Naive thymus-derived CD8-positive, alpha-beta T cell (primary cell): ENCODE measurements at regions not wholly inside any gene's neighbourhood (a gene's known extent, or its start where the extent isn't known, plus 50 kb on each side); places are given as distances from the start of the nearest gene placed in this dataset.

ENCODE experiments used
- ATAC-seq, 2 donors: fragments of 150-1000 bp; cut with Tn5 transposase in 1 of 2; sonication (Bioruptor Pico), chemical (Tn5 transposase) in 1 of 2; 1 replicate in 1 of 2; 2 replicates in 1 of 2; pipeline ENCODE4 v1.10.0; 2021; ENCODE audit warnings: mild to moderate bottlenecking in 2 of 2, moderate library complexity in 2 of 2
- POLR2A ChIA-PET: fragments of 350-600 bp; sonication (Branson Sonifier 250); formaldehyde crosslinking; loops from one replicate; lab custom pipeline; 2021; ENCODE audit warnings: antibody characterized with exemption; lab: Charles Lee
- DNase-seq, 10 donors: peaks; one replicate each; pipeline versions ENCODE4 v3.0.0 to v3.0.0-alpha.2; 2020 to 2022
- H3K27ac Mint-ChIP-seq, 10 donors: one replicate each; pipeline ENCODE4 v1.8.0; 2020 to 2022; ENCODE audit warnings: mild to moderate bottlenecking in 10 of 10, mixed read lengths in 10 of 10, moderate library complexity in 4 of 10, inconsistent platforms in 1 of 10
- H3K27me3 Mint-ChIP-seq, 5 donors: one replicate each; pipeline ENCODE4 v1.8.0; 2021 to 2022; ENCODE audit warnings: mixed read lengths in 5 of 5
- H3K36me3 Mint-ChIP-seq, 3 donors: one replicate each; pipeline ENCODE4 v1.8.0; 2020 to 2022; ENCODE audit warnings: mixed read lengths in 3 of 3, mild to moderate bottlenecking in 2 of 3, inconsistent platforms in 1 of 3
- H3K4me1 Mint-ChIP-seq, 4 donors: one replicate each; pipeline ENCODE4 v1.8.0; 2021 to 2022; ENCODE audit warnings: mixed read lengths in 4 of 4
- H3K4me3 Mint-ChIP-seq, 10 donors: one replicate each; pipeline ENCODE4 v1.8.0; 2020 to 2022; ENCODE audit warnings: mild to moderate bottlenecking in 10 of 10, mixed read lengths in 10 of 10, moderate library complexity in 6 of 10, inconsistent platforms in 1 of 10
- H3K9me3 Mint-ChIP-seq, 9 donors: one replicate each; pipeline ENCODE4 v1.8.0; 2020 to 2022; ENCODE audit warnings: mixed read lengths in 9 of 9, mild to moderate bottlenecking in 3 of 9, inconsistent platforms in 1 of 9, moderate library complexity in 1 of 9

DNA sequence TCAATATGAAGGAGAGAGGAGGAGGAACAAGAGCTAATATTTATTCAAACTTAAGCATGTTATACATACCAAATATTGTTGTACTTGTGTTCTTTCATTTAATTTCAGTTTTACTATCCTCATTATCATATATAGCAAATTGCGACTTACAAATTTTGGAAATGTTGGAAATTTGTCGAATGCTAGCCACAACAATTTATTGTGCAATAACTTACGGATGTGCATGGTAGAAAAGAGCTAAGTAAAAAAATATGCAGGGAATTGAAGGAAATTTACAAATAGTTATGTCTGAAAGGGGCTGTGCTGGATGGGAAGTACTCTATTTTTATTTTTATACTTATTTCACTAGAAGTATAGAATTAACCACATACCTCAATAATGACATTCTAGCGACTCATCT lies 376.3 kb downstream of the PCDH20 start:
- Mint-ChIP-seq H3K27me3 (no peaks in the 10 kb centered on the region), H3K4me3 (no peak overlapping the region), H3K36me3 (no peaks in the 10 kb centered on the region), H3K9me3 (peaks cover 0 to 26% (median 6%) of the 10 kb centered on the region in 9 donors), H3K4me1 (no peaks in the 10 kb centered on the region), H3K27ac (no peak overlapping the region)
- POLR2A ChIA-PET: no interaction called here
- ATAC-seq (no peak), DNase-seq (no peak)

DNA sequence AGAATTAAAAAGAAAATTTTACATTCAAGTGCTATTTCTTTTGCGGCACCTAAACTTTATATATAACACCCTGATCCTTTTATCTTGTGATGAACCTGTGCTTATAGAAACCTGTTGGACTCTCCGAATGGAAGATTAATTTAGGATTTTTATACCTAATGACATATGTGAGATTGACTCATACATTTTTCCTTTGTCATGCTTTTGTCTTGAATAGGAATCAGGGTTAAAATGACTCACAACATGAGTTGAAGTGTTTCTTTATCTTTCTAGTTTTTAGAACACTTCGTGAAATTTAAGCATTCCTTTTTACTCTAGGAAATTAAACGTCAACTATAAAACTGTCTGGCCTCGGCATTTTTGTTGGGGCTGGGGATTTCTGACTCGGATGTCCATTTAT lies 378.9 kb downstream of the PCDH20 start:
- Mint-ChIP-seq H3K9me3 (peaks cover 0 to 18% (median 3%) of the 10 kb centered on the region in 9 donors), H3K4me1 (no peaks in the 10 kb centered on the region), H3K27ac (no peak overlapping the region), H3K4me3 (no peak overlapping the region), H3K36me3 (no peaks in the 10 kb centered on the region), H3K27me3 (no peaks in the 10 kb centered on the region)
- ATAC-seq (no peak), DNase-seq (no peak)
- POLR2A ChIA-PET: no interaction called here

GRCh38 chr13:61030445-61030844 lies 385.2 kb downstream of the PCDH20 start:
- H3K9me3 Mint-ChIP-seq: peaks cover 0 to 21% (median 4%) of the 10 kb centered on the region in 9 donors
- ATAC-seq: no peak

GRCh38 chr13:61029064-61029463 lies 386.6 kb downstream of the PCDH20 start:
- no peak overlapping the region for H3K27ac Mint-ChIP-seq
- H3K9me3 Mint-ChIP-seq: peaks cover 0 to 18% (median 4%) of the 10 kb centered on the region in 9 donors
- no peaks in the 10 kb centered on the region for H3K4me1 Mint-ChIP-seq
- ATAC-seq: no peak
- no peak overlapping the region for H3K4me3 Mint-ChIP-seq
- no peaks in the 10 kb centered on the region for H3K36me3 Mint-ChIP-seq
- no peaks in the 10 kb centered on the region for H3K27me3 Mint-ChIP-seq
- DNase-seq: no peak
- POLR2A ChIA-PET: no interaction called here

More at GRCh38 chr13:61030445-61030844, 385.2 kb downstream of the PCDH20 start:
- H3K36me3 Mint-ChIP-seq: no peaks in the 10 kb centered on the region
- no peaks in the 10 kb centered on the region for H3K4me1 Mint-ChIP-seq
- no peak overlapping the region for H3K27ac Mint-ChIP-seq
- no peaks in the 10 kb centered on the region for H3K27me3 Mint-ChIP-seq
- POLR2A ChIA-PET: no interaction called here
- no peak overlapping the region for H3K4me3 Mint-ChIP-seq
- DNase-seq: no peak

DNA sequence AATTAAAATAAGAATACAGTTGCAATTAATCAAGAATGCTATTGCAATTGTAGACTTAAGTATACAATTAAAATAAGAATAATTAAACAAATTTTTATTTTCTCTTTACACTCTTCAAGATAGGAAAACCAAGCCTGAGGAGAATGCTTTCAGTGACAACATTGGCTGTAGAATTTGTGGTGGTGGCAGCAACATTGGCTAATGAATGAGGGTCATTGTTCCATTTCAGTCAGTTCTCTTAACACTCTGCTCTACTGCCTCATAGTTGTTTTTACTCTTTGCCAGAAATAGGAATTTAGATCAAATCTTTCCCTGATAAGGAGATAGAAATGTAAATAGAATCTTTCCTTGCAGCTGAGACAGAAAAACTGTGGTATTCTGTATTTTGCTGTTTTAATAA lies 391.6 kb downstream of the PCDH20 start:
- H3K4me1 Mint-ChIP-seq: no peaks in the 10 kb centered on the region
- DNase-seq (no peak), ATAC-seq (no peak)
- H3K4me3 Mint-ChIP-seq: no peak overlapping the region
- H3K9me3 Mint-ChIP-seq: peaks cover 0 to 18% (median 4%) of the 10 kb centered on the region in 9 donors
- POLR2A ChIA-PET: no interaction called here
- H3K36me3 Mint-ChIP-seq: no peaks in the 10 kb centered on the region
- H3K27me3 Mint-ChIP-seq: no peaks in the 10 kb centered on the region
- no peak overlapping the region for H3K27ac Mint-ChIP-seq

GRCh38 chr13:61021838-61022237 lies 393.8 kb downstream of the PCDH20 start:
- ATAC-seq (no peak), DNase-seq (no peak)
- H3K4me1 Mint-ChIP-seq: no peaks in the 10 kb centered on the region

DNA sequence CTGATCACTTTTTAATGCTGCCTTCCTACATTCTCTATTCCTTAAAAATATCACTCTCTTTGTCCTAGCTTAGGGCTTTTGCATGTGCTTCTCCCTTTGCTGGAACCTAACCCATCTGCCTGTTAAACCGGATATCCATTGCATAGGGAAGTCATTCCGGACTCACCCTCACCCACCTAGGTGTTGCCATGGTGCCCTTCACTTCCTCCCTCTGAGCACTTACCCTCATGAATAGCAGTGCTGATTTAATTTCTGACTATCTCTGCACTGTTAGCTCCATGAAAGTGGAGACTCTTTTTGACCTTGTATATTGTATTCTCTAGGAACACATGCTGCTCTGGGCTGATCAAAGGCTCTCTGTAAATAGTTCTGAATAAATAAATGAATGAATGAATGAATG lies 401.9 kb downstream of the PCDH20 start:
- H3K36me3 Mint-ChIP-seq: peaks cover 0 to 3% (median 0%) of the 10 kb centered on the region in 3 donors
- DNase-seq: no peak
- H3K27me3 Mint-ChIP-seq: no peaks in the 10 kb centered on the region
- no peak overlapping the region for H3K27ac Mint-ChIP-seq
- no peak for ATAC-seq
- H3K4me3 Mint-ChIP-seq: no peak overlapping the region
- POLR2A ChIA-PET: no interaction called here
- H3K9me3 Mint-ChIP-seq: peaks cover 2 to 19% (median 10%) of the 10 kb centered on the region in 9 donors
- H3K4me1 Mint-ChIP-seq: no peaks in the 10 kb centered on the region

More at GRCh38 chr13:61021838-61022237, 393.8 kb downstream of the PCDH20 start:
- Mint-ChIP-seq H3K27me3 (no peaks in the 10 kb centered on the region), H3K27ac (no peak overlapping the region), H3K4me3 (no peak overlapping the region), H3K9me3 (peaks cover 0 to 14% (median 4%) of the 10 kb centered on the region in 9 donors), H3K36me3 (no peaks in the 10 kb centered on the region)
- POLR2A ChIA-PET: no interaction called here

- ATAC-seq (no peak), DNase-seq (no peak)
- Mint-ChIP-seq H3K4me1 (no peaks in the 10 kb centered on the region), H3K9me3 (peaks cover 0 to 41% (median 23%) of the 10 kb centered on the region in 9 donors), H3K4me3 (no peak overlapping the region), H3K36me3 (peaks cover 0 to 7% (median 0%) of the 10 kb centered on the region in 3 donors), H3K27ac (no peak overlapping the region), H3K27me3 (peaks cover 0 to 4% (median 0%) of the 10 kb centered on the region in 5 donors)
- POLR2A ChIA-PET: no interaction called here
These were observed 405.3 kb downstream of the PCDH20 start for GRCh38 chr13:61010358-61010757.

- H3K4me3 Mint-ChIP-seq: no peak overlapping the region
- POLR2A ChIA-PET: no interaction called here
- ATAC-seq: no peak
- DNase-seq: no peak
- H3K27me3 Mint-ChIP-seq: peaks cover 0 to 4% (median 0%) of the 10 kb centered on the region in 5 donors
- no peak overlapping the region for H3K27ac Mint-ChIP-seq
- H3K36me3 Mint-ChIP-seq: no peaks in the 10 kb centered on the region
- H3K4me1 Mint-ChIP-seq: no peaks in the 10 kb centered on the region
- peaks cover 6 to 58% (median 24%) of the 10 kb centered on the region in 9 donors for H3K9me3 Mint-ChIP-seq
These were observed 413.0 kb downstream of the PCDH20 start for GRCh38 chr13:61002686-61003085.

DNA sequence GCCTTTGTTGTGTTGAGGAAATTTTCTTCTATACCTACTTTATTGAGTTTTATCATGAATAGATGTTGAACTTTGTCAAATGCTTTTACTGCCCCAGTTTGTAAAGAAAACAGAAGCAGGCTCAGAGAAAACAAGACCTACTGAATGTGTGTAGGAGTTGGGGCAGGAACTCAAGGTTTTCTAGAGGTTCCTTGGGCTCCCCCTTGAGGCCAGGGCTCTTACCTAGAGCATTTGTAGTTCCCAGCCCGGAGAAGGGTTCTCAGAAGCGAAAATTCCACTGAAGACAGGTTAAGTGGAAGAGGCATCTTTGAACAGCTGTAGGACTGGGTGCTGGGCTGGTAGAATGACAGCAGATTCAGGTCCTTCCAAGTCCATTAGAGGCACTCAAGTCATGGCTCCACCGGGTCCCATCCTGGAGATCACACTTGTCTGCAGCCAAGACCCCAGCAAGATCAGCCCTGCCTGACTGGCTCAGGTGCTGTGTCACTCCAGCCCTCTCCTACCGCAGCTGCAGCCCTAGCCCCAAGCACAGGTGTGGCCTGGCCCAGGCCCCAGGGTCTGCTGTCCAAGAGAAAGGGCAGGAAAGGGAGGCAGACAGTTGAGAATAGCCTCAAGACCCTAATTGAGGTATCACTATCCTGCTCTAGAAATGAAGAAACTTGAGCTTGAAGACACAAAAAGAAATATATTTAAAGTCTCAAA lies 425.5 kb downstream of the PCDH20 start:
- Mint-ChIP-seq H3K4me3 (no peak overlapping the region), H3K36me3 (no peaks in the 10 kb centered on the region), H3K4me1 (no peaks in the 10 kb centered on the region), H3K27ac (no peak overlapping the region), H3K27me3 (no peaks in the 10 kb centered on the region), H3K9me3 (peaks cover 0 to 13% (median 5%) of the 10 kb centered on the region in 9 donors)
- DNase-seq (no peak), ATAC-seq (no peak)
- POLR2A ChIA-PET: no interaction called here

DNA sequence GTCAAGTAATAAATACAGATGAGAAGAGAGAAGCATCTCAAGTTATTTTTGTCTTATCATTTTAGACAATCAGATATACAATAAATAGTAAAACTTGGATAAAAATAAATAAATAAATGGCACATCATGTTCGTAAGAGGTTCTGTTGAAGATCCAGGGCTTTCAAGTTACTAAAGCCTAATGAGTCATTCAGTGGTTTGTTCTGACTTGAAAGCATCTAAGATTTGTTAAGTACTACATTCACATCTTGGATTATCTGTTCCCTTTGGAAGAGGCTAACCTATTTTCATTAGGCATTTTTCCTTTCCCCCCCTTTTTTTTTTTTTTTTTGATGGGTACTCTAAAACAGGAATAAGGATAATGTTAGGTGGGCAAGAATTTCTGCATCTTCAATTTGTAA lies 429.3 kb downstream of the PCDH20 start:
- H3K9me3 Mint-ChIP-seq: peaks cover 0 to 19% (median 6%) of the 10 kb centered on the region in 9 donors
- POLR2A ChIA-PET: no interaction called here
- H3K4me3 Mint-ChIP-seq: no peak overlapping the region
- H3K27ac Mint-ChIP-seq: no peak overlapping the region
- DNase-seq: no peak
- peaks cover 0 to 1% (median 0%) of the 10 kb centered on the region in 4 donors for H3K4me1 Mint-ChIP-seq
- no peak for ATAC-seq
- H3K27me3 Mint-ChIP-seq: no peaks in the 10 kb centered on the region
- no peaks in the 10 kb centered on the region for H3K36me3 Mint-ChIP-seq

DNA sequence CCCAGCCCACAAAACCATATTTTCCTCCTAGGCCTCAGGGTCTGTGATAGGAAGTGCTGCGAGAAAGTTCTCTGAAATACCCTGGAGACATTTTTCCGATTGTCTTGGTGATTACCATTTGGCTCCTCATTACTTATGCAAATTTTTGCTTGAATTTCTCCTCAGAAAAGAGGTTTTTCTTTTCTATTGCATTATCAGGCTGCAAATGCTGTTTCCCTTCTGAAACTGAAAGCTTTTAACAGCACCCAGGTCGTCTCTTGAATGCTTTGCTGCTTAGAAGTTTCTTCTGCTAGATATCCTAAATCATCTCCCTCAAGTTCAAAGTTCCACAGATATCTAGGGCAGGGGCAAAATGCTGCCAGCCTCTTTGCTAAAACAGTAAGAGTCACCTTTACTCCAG lies 434.2 kb downstream of the PCDH20 start:
- H3K4me3 Mint-ChIP-seq: no peak overlapping the region
- peaks cover 0 to 29% (median 5%) of the 10 kb centered on the region in 9 donors for H3K9me3 Mint-ChIP-seq
- H3K4me1 Mint-ChIP-seq: peaks cover 0 to 1% (median 0%) of the 10 kb centered on the region in 4 donors
- no peak for ATAC-seq
- H3K36me3 Mint-ChIP-seq: no peaks in the 10 kb centered on the region
- POLR2A ChIA-PET: no interaction called here
- DNase-seq: no peak
- H3K27ac Mint-ChIP-seq: no peak overlapping the region
- H3K27me3 Mint-ChIP-seq: no peaks in the 10 kb centered on the region

GRCh38 chr13:60976367-60976766 lies 439.3 kb downstream of the PCDH20 start:
- DNase-seq: no peak
- Mint-ChIP-seq H3K4me3 (no peak overlapping the region), H3K27me3 (no peaks in the 10 kb centered on the region), H3K4me1 (no peaks in the 10 kb centered on the region), H3K9me3 (peaks cover 0 to 25% (median 9%) of the 10 kb centered on the region in 9 donors), H3K27ac (no peak overlapping the region), H3K36me3 (peaks cover 0 to 9% (median 0%) of the 10 kb centered on the region in 3 donors)
- POLR2A ChIA-PET: no interaction called here
- ATAC-seq: no peak

- Mint-ChIP-seq H3K27ac (no peak overlapping the region), H3K4me1 (no peaks in the 10 kb centered on the region), H3K36me3 (peaks cover 0 to 9% (median 0%) of the 10 kb centered on the region in 3 donors), H3K27me3 (no peaks in the 10 kb centered on the region), H3K4me3 (no peak overlapping the region), H3K9me3 (peaks cover 0 to 25% (median 9%) of the 10 kb centered on the region in 9 donors)
- POLR2A ChIA-PET: no interaction called here
- no peak for ATAC-seq
- no peak for DNase-seq
These were observed 441.4 kb downstream of the PCDH20 start for GRCh38 chr13:60974296-60974695.
